Fibroblast of lung (primary cell): ENCODE measurements at regions not wholly inside any gene's neighbourhood (a gene's known extent, or its start where the extent isn't known, plus 50 kb on each side); places are given as distances from the start of the nearest gene placed in this dataset.

Source experiments
- CTCF ChIP-seq, 2 donors: IDR thresholded peaks in 1 of 2; conservative IDR thresholded peaks in 1 of 2; 1 replicate in 1 of 2; 2 replicates in 1 of 2; pipeline ENCODE4 v1.5.1; 2011 to 2012; ENCODE audit warnings: low read length in 2 of 2, control low read depth in 1 of 2, inconsistent platforms in 1 of 2, low read depth in 1 of 2, mild to moderate bottlenecking in 1 of 2
- EZH2 ChIP-seq: IDR thresholded peaks from 2 replicates; pipeline ENCODE4 v1.5.1; 2012; ENCODE audit warnings: low read length, control low read depth, mild to moderate bottlenecking; ENCODE audit errors: missing control alignments

- no peak for TF ChIP-seq CTCF (conservative IDR thresholded peaks at IDR 0.05 in 1 of 2, IDR thresholded peaks at IDR 0.05 in 1 of 2; ENCODE audit: low read depth in 1 of 2, low read length in 2 of 2)
- no peak for TF ChIP-seq EZH2
Observed at GRCh38 chr4:151997461-151997860, 236.7 kb upstream of the GATB start.
